Esophagus squamous epithelium (tissue), 4 donors: ENCODE measurements at regions not wholly inside any gene's neighbourhood (a gene's known extent, or its start where the extent isn't known, plus 50 kb on each side); places are given as distances from the start of the nearest gene placed in this dataset.

Experiments
- POLR2A ChIP-seq, 4 donors: fragments of 450-650 bp; IDR thresholded peaks; one replicate each; pipeline ENCODE4 v1.6.1; 2017; ENCODE audit warnings: antibody characterized with exemption in 4 of 4, mild to moderate bottlenecking in 4 of 4, moderate library complexity in 3 of 4
- TF ChIP-seq, protein P1 (sequence below), 6 experiments: fragments of 450-650 bp in 4 of 6; fragments of 200-600 bp in 2 of 6; sonication (generic) in 2 of 6; IDR thresholded peaks; one replicate each; pipeline ENCODE4 v1.5.1; 2016 to 2019; ENCODE audit warnings: antibody characterized with exemption in 6 of 6, mild to moderate bottlenecking in 4 of 6, moderate library complexity in 4 of 6

DNA sequence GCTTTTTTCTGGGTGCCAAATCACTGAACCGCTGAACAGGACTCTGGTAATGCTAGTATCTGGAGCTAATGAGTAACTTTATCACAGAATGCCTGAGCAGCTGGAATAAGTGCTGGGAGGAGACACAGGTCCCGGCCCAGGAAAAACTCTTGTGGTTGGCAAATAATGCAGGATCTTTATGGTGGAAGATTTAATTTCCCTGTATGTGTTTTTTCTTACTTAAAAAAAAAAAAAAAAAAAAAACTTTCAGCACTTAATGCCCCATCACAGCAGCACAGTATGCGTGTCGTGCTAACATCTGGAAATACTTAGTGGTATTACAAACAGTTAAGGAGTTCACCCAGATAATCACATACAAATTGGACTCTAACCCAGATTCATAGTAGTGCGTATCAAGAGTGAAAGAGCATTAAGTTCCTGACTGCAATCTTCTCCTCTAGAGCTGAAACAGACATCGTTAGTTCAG, 220.7 kb downstream of the TOMM20 start:
- TF ChIP-seq, protein P1, sequence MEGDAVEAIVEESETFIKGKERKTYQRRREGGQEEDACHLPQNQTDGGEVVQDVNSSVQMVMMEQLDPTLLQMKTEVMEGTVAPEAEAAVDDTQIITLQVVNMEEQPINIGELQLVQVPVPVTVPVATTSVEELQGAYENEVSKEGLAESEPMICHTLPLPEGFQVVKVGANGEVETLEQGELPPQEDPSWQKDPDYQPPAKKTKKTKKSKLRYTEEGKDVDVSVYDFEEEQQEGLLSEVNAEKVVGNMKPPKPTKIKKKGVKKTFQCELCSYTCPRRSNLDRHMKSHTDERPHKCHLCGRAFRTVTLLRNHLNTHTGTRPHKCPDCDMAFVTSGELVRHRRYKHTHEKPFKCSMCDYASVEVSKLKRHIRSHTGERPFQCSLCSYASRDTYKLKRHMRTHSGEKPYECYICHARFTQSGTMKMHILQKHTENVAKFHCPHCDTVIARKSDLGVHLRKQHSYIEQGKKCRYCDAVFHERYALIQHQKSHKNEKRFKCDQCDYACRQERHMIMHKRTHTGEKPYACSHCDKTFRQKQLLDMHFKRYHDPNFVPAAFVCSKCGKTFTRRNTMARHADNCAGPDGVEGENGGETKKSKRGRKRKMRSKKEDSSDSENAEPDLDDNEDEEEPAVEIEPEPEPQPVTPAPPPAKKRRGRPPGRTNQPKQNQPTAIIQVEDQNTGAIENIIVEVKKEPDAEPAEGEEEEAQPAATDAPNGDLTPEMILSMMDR (IDR thresholded peaks at IDR 0.05), result no peak
- no peak for TF ChIP-seq POLR2A (IDR thresholded peaks at IDR 0.05)
